Stomach smooth muscle (tissue), 2 donors: ENCODE measurements at regions not wholly inside any gene's neighbourhood (a gene's known extent, or its start where the extent isn't known, plus 50 kb on each side); places are given as distances from the start of the nearest gene placed in this dataset.

Experiments
- H3K27ac ChIP-seq: one replicate; pipeline ENCODE4 v1.7.0; 2013; ENCODE audit warnings: mild to moderate bottlenecking, low read length, inconsistent platforms
- H3K27me3 ChIP-seq, 2 donors: one replicate each; pipeline ENCODE4 v1.7.0; 2013; ENCODE audit warnings: low read length in 2 of 2; ENCODE audit not compliant: insufficient read depth in 2 of 2, control insufficient read depth in 1 of 2
- H3K36me3 ChIP-seq, 2 donors: one replicate each; pipeline ENCODE4 v1.7.0; 2013; ENCODE audit warnings: low read length in 2 of 2; ENCODE audit not compliant: control insufficient read depth in 2 of 2, insufficient read depth in 2 of 2
- H3K4me1 ChIP-seq: one replicate; pipeline ENCODE4 v1.7.0; 2013; ENCODE audit warnings: low read length; ENCODE audit not compliant: control insufficient read depth, insufficient read depth
- H3K4me3 ChIP-seq, 2 donors: one replicate each; pipeline ENCODE4 v1.7.0; 2013; ENCODE audit warnings: low read length in 2 of 2
- H3K9ac ChIP-seq, 2 donors: one replicate each; pipeline ENCODE4 v1.7.0; 2013; ENCODE audit warnings: low read length in 2 of 2, mild to moderate bottlenecking in 1 of 2
- H3K9me3 ChIP-seq, 2 donors: one replicate each; pipeline ENCODE4 v1.7.0; 2013; ENCODE audit warnings: low read length in 2 of 2; ENCODE audit not compliant: control insufficient read depth in 2 of 2
- donor health status: healthy.
- donor health status: Pancreatic carcinoma.

GRCh38 chr13:21785990-21786389 is 115.1 kb downstream of the FGF9 start:
- Histone ChIP-seq H3K9me3 (no peaks in the 10 kb centered on the region), H3K4me3 (no peak overlapping the region), H3K4me1 (no peaks in the 10 kb centered on the region), H3K27me3 (no peaks in the 10 kb centered on the region), H3K9ac (no peak overlapping the region), H3K36me3 (no peaks in the 10 kb centered on the region), H3K27ac (no peak overlapping the region)

GRCh38 chr13:21796066-21796465 is 125.2 kb downstream of the FGF9 start:
- Histone ChIP-seq H3K4me3 (no peak overlapping the region), H3K27me3 (no peaks in the 10 kb centered on the region), H3K9ac (no peak overlapping the region), H3K4me1 (no peaks in the 10 kb centered on the region), H3K36me3 (no peaks in the 10 kb centered on the region), H3K27ac (no peak overlapping the region), H3K9me3 (no peaks in the 10 kb centered on the region)

DNA sequence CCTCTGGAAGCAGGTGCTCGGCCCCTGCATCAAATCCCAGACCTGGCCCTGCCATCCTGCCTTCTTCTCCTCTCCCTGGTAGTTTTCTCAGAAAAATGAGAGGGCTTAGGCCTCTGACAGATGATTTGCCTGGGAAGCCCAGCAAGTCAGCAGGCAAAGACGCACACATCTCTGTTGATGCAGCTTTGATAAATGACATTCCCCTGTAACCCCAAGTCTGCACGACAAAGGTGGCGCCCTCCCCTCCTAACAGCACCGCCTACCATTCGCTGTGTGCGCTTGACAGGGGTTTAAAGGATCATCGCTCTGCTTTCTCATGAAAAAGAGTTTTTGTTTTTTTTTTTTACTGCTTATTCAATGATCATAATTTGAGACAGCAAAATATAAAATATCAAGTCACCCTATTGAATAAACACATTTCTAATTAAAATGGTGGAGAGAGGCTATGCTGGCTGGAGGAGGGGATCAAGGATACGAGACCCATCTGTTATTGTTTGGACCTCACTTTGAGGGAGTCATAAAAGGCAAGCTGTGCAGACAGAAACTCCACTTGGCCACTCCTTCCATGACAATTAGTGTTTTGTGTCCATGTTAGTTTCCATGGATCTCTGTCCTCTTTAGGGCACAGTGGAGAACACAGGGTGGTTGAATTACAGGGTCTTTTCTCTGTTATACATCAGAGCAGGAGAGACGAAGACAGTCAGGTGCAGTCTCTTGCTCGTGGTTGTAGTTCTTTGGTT is 126.1 kb downstream of the FGF9 start:
- no peaks in the 10 kb centered on the region for H3K36me3 ChIP-seq
- H3K4me3 ChIP-seq, result no peak overlapping the region
- H3K27me3 ChIP-seq, result no peaks in the 10 kb centered on the region
- H3K9ac ChIP-seq, result no peak overlapping the region
- no peaks in the 10 kb centered on the region for H3K9me3 ChIP-seq
- no peaks in the 10 kb centered on the region for H3K4me1 ChIP-seq
- H3K27ac ChIP-seq, result no peak overlapping the region

DNA sequence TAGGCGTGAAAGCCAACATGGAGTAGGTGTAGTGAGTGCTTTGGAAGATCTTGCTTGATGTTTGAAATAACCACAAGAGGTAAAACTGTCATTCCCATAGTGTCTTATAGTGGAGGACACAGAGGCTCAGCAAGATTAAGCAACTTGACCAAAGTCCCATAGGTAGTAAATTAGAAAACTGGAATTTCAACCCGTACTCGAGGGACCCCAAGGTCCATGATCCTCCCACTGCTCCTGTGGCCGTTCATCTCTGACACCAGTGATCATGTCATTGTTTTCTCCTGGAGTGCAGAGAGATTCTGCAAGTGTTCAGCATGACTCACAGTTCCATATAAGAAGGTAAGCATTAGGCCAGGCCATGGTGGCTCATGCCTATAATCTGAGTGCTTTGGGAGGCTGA is 126.9 kb downstream of the FGF9 start:
- Histone ChIP-seq H3K27ac (no peak overlapping the region), H3K9me3 (no peaks in the 10 kb centered on the region), H3K4me3 (no peak overlapping the region), H3K4me1 (no peaks in the 10 kb centered on the region), H3K36me3 (no peaks in the 10 kb centered on the region), H3K9ac (no peak overlapping the region), H3K27me3 (no peaks in the 10 kb centered on the region)

DNA sequence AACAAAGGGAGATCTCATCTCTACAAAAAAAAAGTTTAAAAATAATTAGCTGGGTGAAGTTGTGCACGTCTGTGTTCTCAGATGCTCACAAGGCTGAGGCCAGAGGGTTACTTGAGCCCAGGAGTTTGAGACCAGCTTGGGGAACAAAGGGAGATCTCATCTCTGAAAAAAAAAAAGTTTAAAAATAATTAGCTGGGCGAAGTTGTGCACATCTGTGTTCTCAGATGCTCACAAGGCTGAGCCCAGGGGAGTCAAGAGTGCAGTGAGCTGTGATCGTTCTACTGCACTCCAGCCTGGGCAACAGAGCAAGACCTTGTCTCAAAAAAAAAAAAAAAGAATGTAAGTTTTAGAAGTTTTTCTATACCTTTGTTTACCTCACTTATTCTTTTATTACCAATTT is 127.3 kb downstream of the FGF9 start:
- H3K9ac ChIP-seq, result no peak overlapping the region
- no peak overlapping the region for H3K4me3 ChIP-seq
- no peaks in the 10 kb centered on the region for H3K4me1 ChIP-seq
- no peaks in the 10 kb centered on the region for H3K36me3 ChIP-seq
- no peak overlapping the region for H3K27ac ChIP-seq
- H3K27me3 ChIP-seq, result no peaks in the 10 kb centered on the region
- H3K9me3 ChIP-seq, result no peaks in the 10 kb centered on the region

GRCh38 chr13:21799671-21800070 is 128.8 kb downstream of the FGF9 start:
- no peaks in the 10 kb centered on the region for H3K9me3 ChIP-seq
- H3K27me3 ChIP-seq, result no peaks in the 10 kb centered on the region
- no peaks in the 10 kb centered on the region for H3K36me3 ChIP-seq
- no peak overlapping the region for H3K9ac ChIP-seq
- H3K4me3 ChIP-seq, result no peak overlapping the region
- no peak overlapping the region for H3K27ac ChIP-seq
- H3K4me1 ChIP-seq, result no peaks in the 10 kb centered on the region

GRCh38 chr13:21800837-21801616 is 130.2 kb downstream of the FGF9 start:
- H3K4me3 ChIP-seq, result no peak overlapping the region
- H3K9ac ChIP-seq, result no peak overlapping the region
- H3K4me1 ChIP-seq, result no peaks in the 10 kb centered on the region
- H3K27me3 ChIP-seq, result no peaks in the 10 kb centered on the region
- no peaks in the 10 kb centered on the region for H3K36me3 ChIP-seq
- H3K9me3 ChIP-seq, result no peaks in the 10 kb centered on the region
- no peak overlapping the region for H3K27ac ChIP-seq

- no peak overlapping the region for H3K9ac ChIP-seq
- H3K27me3 ChIP-seq, result no peaks in the 10 kb centered on the region
- H3K27ac ChIP-seq, result no peak overlapping the region
- H3K36me3 ChIP-seq, result no peaks in the 10 kb centered on the region
- H3K4me1 ChIP-seq, result no peaks in the 10 kb centered on the region
- H3K4me3 ChIP-seq, result no peak overlapping the region
- no peaks in the 10 kb centered on the region for H3K9me3 ChIP-seq
Observed at GRCh38 chr13:21805733-21806132, 134.9 kb downstream of the FGF9 start.

DNA sequence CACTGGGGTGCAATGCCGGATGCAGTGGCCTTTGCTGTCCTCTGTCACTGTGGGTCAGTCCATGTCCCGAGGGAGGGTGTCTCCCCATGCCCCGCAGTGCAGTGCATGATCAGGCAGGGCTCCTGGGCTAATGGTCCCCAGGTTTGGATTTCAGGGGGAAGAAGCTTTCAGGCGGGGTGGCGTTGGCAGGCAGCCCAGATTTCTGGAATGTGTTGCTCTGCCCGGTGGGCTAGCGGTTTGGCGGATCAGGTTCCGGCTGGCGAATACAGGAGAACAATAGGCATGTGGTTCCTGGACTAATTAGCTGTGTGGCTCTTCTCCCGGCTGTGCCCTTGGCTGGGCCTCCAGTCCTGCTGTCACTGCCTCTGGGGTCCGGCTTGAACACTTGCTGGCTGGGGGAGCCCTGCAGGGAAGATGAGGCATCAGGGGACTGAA is 141.3 kb downstream of the FGF9 start:
- Histone ChIP-seq H3K27ac (no peak overlapping the region), H3K36me3 (no peaks in the 10 kb centered on the region), H3K4me3 (no peak overlapping the region), H3K9me3 (no peaks in the 10 kb centered on the region), H3K4me1 (no peaks in the 10 kb centered on the region), H3K9ac (no peak overlapping the region), H3K27me3 (peaks cover 0 to 2% of the 10 kb centered on the region in 2 donors)

DNA sequence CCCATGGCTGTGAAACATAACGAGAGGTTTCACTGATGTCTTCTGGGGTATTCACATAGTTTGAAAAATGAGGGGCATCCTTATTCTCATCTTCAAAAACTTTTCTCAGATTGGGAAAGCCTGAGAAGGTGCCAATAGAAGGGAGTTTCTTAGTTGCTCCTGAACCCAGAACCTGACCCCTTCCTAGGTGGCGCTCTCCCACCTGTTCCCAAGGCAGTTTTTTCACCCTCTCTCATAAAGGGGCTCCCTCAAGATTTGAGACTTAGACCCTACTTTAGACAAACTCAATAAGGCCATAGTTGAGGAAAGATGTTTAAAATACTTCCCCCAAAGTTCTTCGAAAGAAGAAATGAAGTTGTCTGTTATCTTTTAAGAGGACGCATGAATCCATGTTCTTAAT is 142.2 kb downstream of the FGF9 start:
- H3K9ac ChIP-seq, result no peak overlapping the region
- H3K9me3 ChIP-seq, result no peaks in the 10 kb centered on the region
- H3K36me3 ChIP-seq, result no peaks in the 10 kb centered on the region
- H3K27me3 ChIP-seq, result peaks cover 0 to 2% of the 10 kb centered on the region in 2 donors
- no peaks in the 10 kb centered on the region for H3K4me1 ChIP-seq
- H3K4me3 ChIP-seq, result no peak overlapping the region
- H3K27ac ChIP-seq, result no peak overlapping the region

DNA sequence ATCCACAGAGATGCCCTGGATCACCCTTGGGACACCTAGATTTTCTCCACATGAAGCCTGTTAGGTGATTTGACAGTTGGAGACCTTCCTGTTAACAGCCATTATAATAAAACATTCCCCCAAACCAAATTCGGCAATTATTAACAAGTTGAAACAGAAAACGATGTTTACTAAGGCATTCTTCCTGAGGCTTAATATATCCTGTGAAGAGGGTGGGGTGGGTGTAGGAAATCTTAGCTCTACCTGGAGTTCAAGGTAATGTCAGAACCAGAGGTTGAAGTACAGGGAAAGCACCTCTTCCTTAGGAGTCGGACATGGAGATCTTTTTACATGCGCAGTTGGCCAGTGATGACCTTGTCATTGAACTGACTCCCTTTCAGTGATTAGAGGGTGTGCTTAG is 143.0 kb downstream of the FGF9 start:
- H3K27ac ChIP-seq, result no peak overlapping the region
- H3K27me3 ChIP-seq, result peaks cover 0 to 2% of the 10 kb centered on the region in 2 donors
- H3K9ac ChIP-seq, result no peak overlapping the region
- H3K4me3 ChIP-seq, result no peak overlapping the region
- no peaks in the 10 kb centered on the region for H3K9me3 ChIP-seq
- H3K4me1 ChIP-seq, result no peaks in the 10 kb centered on the region
- no peaks in the 10 kb centered on the region for H3K36me3 ChIP-seq
